Upper lobe of right lung (tissue), 1 donor: ENCODE measurements at regions not wholly inside any gene's neighbourhood (a gene's known extent, or its start where the extent isn't known, plus 50 kb on each side); places are given as distances from the start of the nearest gene placed in this dataset.
"Not testable (repeated sequence)": the region's sequence is repeated elsewhere in the genome, so short reads cannot be mapped to it uniquely, and the experiment has no call there.

Experiments used
- ATAC-seq: fragments of 200-7000 bp; cut with Tn5 transposase; one replicate; pipeline ENCODE4 v1.9.1; 2020; ENCODE audit warnings: mild to moderate bottlenecking, moderate library complexity
- DNase-seq: peaks from one replicate; pipeline ENCODE4 v3.0.0-alpha.2; 2020
- H3K27ac ChIP-seq: fragments of 200-600 bp; one replicate; pipeline ENCODE4 v1.8.0; 2022
- H3K27me3 ChIP-seq: fragments of 200-600 bp; one replicate; pipeline ENCODE4 v1.8.0; 2022; ENCODE audit warnings: mild to moderate bottlenecking
- H3K36me3 ChIP-seq: fragments of 200-600 bp; one replicate; pipeline ENCODE4 v1.8.0; 2022
- H3K4me1 ChIP-seq: fragments of 200-600 bp; one replicate; pipeline ENCODE4 v1.8.0; 2022
- H3K4me3 ChIP-seq: fragments of 200-600 bp; one replicate; pipeline ENCODE4 v1.8.0; 2022; ENCODE audit warnings: mild to moderate bottlenecking
- H3K9me3 ChIP-seq: fragments of 200-600 bp; one replicate; pipeline ENCODE4 v1.8.0; 2022
- CTCF ChIP-seq: fragments of 200-600 bp; IDR thresholded peaks from one replicate; pipeline ENCODE4 v1.8.0; 2022; ENCODE audit warnings: antibody characterized with exemption
- intact Hi-C: fragments of 100-400 bp; cut with DNase I; formaldehyde crosslinking; loops from one replicate; pipeline ENCODE4 v1.11.0; 2022
- donor health status: DM: no; HTN: yes; CAD: no; lungs with severe emphysema.

- H3K36me3 ChIP-seq: no peaks in the 10 kb centered on the region
- intact Hi-C loops: no loop called here
- TF ChIP-seq CTCF: no peak
These were observed 859.6 kb upstream of the CRIM1 start for GRCh38 chr2:35496022-35496421.

GRCh38 chr2:35495182-35495581, 860.4 kb upstream of the CRIM1 start:
- intact Hi-C loops: no loop called here
- H3K36me3 ChIP-seq: no peaks in the 10 kb centered on the region
- H3K9me3 ChIP-seq: no peaks in the 10 kb centered on the region

More at GRCh38 chr2:35496022-35496421, 859.6 kb upstream of the CRIM1 start:
- H3K27me3 ChIP-seq: no peaks in the 10 kb centered on the region
- ATAC-seq (no peak), DNase-seq (no peak)
- H3K4me3 ChIP-seq: no peak overlapping the region
- no peaks in the 10 kb centered on the region for H3K9me3 ChIP-seq
- H3K4me1 ChIP-seq: no peaks in the 10 kb centered on the region
- H3K27ac ChIP-seq: no peak overlapping the region

GRCh38 chr2:35478121-35478520, 877.5 kb upstream of the CRIM1 start:
- H3K27ac ChIP-seq, H3K27me3 ChIP-seq, H3K36me3 ChIP-seq, ATAC-seq, H3K4me3 ChIP-seq, intact Hi-C loops, DNase-seq, H3K4me1 ChIP-seq, H3K9me3 ChIP-seq: not testable (repeated sequence)

More at GRCh38 chr2:35495182-35495581, 860.4 kb upstream of the CRIM1 start:
- Histone ChIP-seq H3K4me3 (no peak overlapping the region), H3K27me3 (no peaks in the 10 kb centered on the region), H3K27ac (no peak overlapping the region), H3K4me1 (no peaks in the 10 kb centered on the region)
- no peak for DNase-seq
- ATAC-seq: no peak
- TF ChIP-seq CTCF: no peak

GRCh38 chr2:35468245-35468644, 887.3 kb upstream of the CRIM1 start:
- intact Hi-C loops: no loop called here
- H3K9me3 ChIP-seq: no peaks in the 10 kb centered on the region
- no peaks in the 10 kb centered on the region for H3K36me3 ChIP-seq
- no peak overlapping the region for H3K4me3 ChIP-seq
- no peak for TF ChIP-seq CTCF
- H3K4me1 ChIP-seq: no peaks in the 10 kb centered on the region
- ATAC-seq: no peak
- DNase-seq: no peak
- H3K27me3 ChIP-seq: no peaks in the 10 kb centered on the region
- H3K27ac ChIP-seq: no peak overlapping the region

GRCh38 chr2:35463805-35464596, 891.6 kb upstream of the CRIM1 start:
- Histone ChIP-seq H3K27me3 (no peaks in the 10 kb centered on the region), H3K4me1 (no peaks in the 10 kb centered on the region), H3K27ac (no peak overlapping the region), H3K4me3 (no peak overlapping the region), H3K9me3 (no peaks in the 10 kb centered on the region), H3K36me3 (no peaks in the 10 kb centered on the region)
- intact Hi-C loops: no loop called here
- no peak for TF ChIP-seq CTCF
- ATAC-seq: no peak
- no peak for DNase-seq

- Histone ChIP-seq H3K4me1 (no peaks in the 10 kb centered on the region), H3K4me3 (no peak overlapping the region), H3K27me3 (no peaks in the 10 kb centered on the region), H3K9me3 (no peaks in the 10 kb centered on the region), H3K27ac (no peak overlapping the region), H3K36me3 (no peaks in the 10 kb centered on the region)
- no peak for ATAC-seq
- no peak for TF ChIP-seq CTCF
- intact Hi-C loops: no loop called here
- DNase-seq: no peak
These were observed 893.2 kb upstream of the CRIM1 start for GRCh38 chr2:35462226-35462998.
